Progenitor cell of endocrine pancreas (in vitro differentiated cells): ENCODE measurements at regions not wholly inside any gene's neighbourhood (a gene's known extent, or its start where the extent isn't known, plus 50 kb on each side); places are given as distances from the start of the nearest gene placed in this dataset.

ENCODE experiments used
- DNase-seq: peaks from one replicate; pipeline ENCODE4 v3.0.0; 2021; ENCODE audit warnings: low spot score; ENCODE audit not compliant: unreplicated experiment
- H3K27ac Mint-ChIP-seq: 2 replicates; pipeline ENCODE4 v1.8.0; 2021; ENCODE audit warnings: mild to moderate bottlenecking, moderate library complexity, mixed read lengths
- H3K27me3 Mint-ChIP-seq: 2 replicates; pipeline ENCODE4 v1.8.0; 2021; ENCODE audit warnings: mixed read lengths
- H3K36me3 Mint-ChIP-seq: 2 replicates; pipeline ENCODE4 v1.8.0; 2022; ENCODE audit warnings: mixed read lengths; ENCODE audit not compliant: insufficient read depth
- H3K4me1 Mint-ChIP-seq: 2 replicates; pipeline ENCODE4 v1.8.0; 2021; ENCODE audit warnings: low read depth, mixed read lengths
- H3K4me3 Mint-ChIP-seq: 2 replicates; pipeline ENCODE4 v1.8.0; 2021; ENCODE audit warnings: low read depth, mild to moderate bottlenecking, moderate library complexity, mixed read lengths
- H3K9me3 Mint-ChIP-seq: 2 replicates; pipeline ENCODE4 v1.8.0; 2021; ENCODE audit warnings: low read depth, mixed read lengths
- CTCF ChIP-seq: fragments of 200-600 bp; sonication (generic); IDR thresholded peaks from one replicate; pipeline ENCODE4 v1.5.0; 2021; ENCODE audit warnings: antibody characterized with exemption, mild to moderate bottlenecking; ENCODE audit not compliant: unreplicated experiment

GRCh38 chr12:124678421-124678893 lies 111.0 kb upstream of the NCOR2 start:
- Mint-ChIP-seq H3K9me3 (no peaks in the 10 kb centered on the region), H3K4me3 (no peak overlapping the region), H3K27me3 (no peaks in the 10 kb centered on the region), H3K36me3 (no peaks in the 10 kb centered on the region), H3K27ac (no peak overlapping the region), H3K4me1 (peaks cover 29% of the 10 kb centered on the region)
- TF ChIP-seq CTCF, result no peak
- DNase-seq, result no peak

- Mint-ChIP-seq H3K4me3 (no peak overlapping the region), H3K27ac (peak overlapping the region; percentile 65), H3K9me3 (no peaks in the 10 kb centered on the region), H3K27me3 (no peaks in the 10 kb centered on the region), H3K4me1 (peaks cover 22% of the 10 kb centered on the region), H3K36me3 (no peaks in the 10 kb centered on the region)
- no peak for TF ChIP-seq CTCF
- DNase-seq, result no peak
Observed at GRCh38 chr12:124677552-124678356, 110.3 kb upstream of the NCOR2 start.

DNA sequence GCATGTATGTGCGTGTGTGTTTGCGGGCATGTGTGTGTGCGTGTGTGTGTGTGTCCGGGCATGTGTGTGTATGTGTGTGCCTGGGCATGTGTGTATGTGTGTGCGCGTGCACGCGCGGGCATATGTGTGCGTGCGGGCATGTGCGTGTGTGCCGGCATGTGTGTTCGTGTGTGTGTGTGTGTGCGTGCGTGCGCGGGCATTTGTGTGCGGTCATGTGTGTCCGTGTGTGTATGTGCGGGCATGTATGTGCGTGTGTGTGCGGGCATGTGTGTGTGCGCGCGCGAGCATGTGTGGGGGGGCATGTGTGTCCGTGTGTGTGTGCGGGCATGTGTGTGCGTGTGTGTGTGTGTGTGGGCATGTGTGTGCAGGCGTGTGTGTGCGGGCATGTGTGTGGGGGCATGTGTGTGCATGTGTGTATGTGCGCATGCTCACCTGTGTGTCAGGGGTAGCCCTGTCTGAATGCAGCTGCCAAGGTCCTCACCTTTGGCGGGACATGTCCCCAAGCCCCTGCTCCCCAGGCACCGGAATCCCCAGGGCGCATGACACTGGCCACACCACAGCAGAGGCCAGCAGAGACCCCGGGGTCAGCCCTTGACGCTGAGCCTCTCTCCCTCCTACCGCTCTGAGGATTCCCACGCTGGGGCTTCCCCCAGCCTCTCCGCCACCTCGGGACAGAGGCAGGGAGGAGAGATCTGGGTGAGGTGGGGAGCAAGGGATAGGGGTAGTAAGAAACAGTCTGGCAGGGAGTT lies 109.5 kb upstream of the NCOR2 start:
- TF ChIP-seq CTCF, result no peak
- H3K36me3 Mint-ChIP-seq, result no peaks in the 10 kb centered on the region
- H3K9me3 Mint-ChIP-seq, result no peaks in the 10 kb centered on the region
- no peak for DNase-seq
- H3K27me3 Mint-ChIP-seq, result no peaks in the 10 kb centered on the region
- peaks cover 16% of the 10 kb centered on the region for H3K4me1 Mint-ChIP-seq
- H3K4me3 Mint-ChIP-seq, result no peak overlapping the region
- peak overlapping the region; percentile 65 for H3K27ac Mint-ChIP-seq

DNA sequence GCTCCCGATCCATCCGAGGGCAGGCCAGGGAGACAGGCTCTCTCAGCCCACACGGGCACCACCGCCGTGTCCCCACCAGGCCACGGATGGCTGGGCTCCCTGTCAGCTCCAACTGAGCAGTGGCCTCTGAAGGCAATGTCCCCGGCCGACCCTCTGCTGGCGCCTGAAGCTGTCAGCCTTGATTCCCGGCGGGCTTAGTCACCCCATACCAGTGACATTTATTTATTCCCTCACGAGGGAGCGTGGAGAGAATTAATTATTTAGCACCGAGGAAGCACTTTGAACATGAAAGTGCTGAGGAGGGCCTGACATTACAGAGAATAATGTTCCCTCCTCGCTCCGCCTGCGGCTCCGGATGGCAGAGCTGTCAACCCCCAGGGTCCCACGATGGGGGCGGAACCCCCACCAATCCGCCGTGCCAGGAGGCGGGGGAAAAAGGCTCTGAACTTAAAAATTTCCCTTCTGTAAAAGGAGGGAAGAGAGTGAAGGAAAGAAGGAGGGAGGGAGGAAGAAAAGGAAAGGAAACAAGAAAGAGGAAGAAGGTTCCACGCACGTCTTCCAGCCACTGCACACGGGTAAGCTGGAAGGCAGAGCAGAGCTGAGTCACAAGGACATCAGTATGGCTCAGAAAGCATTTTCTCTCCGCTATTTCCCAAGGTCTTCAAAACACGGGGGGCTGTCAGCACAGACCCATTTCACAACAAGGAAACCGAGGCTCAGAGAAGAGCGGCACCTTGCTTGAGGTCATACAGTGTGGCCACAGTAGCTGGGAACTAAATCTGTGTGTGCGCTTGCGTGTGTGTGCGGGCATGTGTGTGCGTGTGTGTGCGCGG lies 108.7 kb upstream of the NCOR2 start:
- H3K36me3 Mint-ChIP-seq, result no peaks in the 10 kb centered on the region
- DNase-seq, result no peak
- peaks cover 8% of the 10 kb centered on the region for H3K4me1 Mint-ChIP-seq
- H3K4me3 Mint-ChIP-seq, result no peak overlapping the region
- H3K9me3 Mint-ChIP-seq, result no peaks in the 10 kb centered on the region
- H3K27me3 Mint-ChIP-seq, result no peaks in the 10 kb centered on the region
- peak overlapping the region; percentile 35 for H3K27ac Mint-ChIP-seq
- no peak for TF ChIP-seq CTCF

DNA sequence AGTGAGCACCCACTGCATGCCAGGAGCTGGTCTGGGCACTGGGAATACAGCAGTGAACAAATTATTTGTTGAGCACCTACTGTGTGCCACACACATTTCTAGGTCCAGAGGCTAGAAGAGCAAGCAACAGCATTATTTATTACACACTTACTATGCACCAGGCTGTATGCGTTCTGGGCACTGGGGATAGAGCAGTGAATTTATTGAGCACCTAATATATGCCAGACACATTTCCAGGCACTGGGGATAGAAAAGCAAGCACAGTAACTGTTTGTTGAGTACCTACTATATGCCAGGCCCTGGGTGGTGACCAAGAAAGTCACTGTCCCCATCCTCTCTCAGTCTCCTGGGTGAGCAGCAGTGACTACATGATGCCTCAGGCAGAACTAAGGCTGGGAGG lies 107.5 kb upstream of the NCOR2 start:
- Mint-ChIP-seq H3K9me3 (no peaks in the 10 kb centered on the region), H3K4me3 (no peak overlapping the region), H3K36me3 (no peaks in the 10 kb centered on the region), H3K27ac (no peak overlapping the region), H3K4me1 (peaks cover 7% of the 10 kb centered on the region), H3K27me3 (peaks cover 3% of the 10 kb centered on the region)
- DNase-seq, result no peak
- TF ChIP-seq CTCF, result no peak
